Endothelial cell of umbilical vein (primary cell): ENCODE measurements at regions not wholly inside any gene's neighbourhood (a gene's known extent, or its start where the extent isn't known, plus 50 kb on each side); places are given as distances from the start of the nearest gene placed in this dataset.

Experiments
- CTCF ChIP-seq, 2 donors: IDR thresholded peaks; 1 replicate in 1 of 2; 2 replicates in 1 of 2; pipeline ENCODE4 v1.5.1; 2011; ENCODE audit warnings: low read length in 2 of 2, mild to moderate bottlenecking in 2 of 2, moderate library complexity in 2 of 2, control low read depth in 1 of 2, inconsistent platforms in 1 of 2, low read depth in 1 of 2; ENCODE audit not compliant: insufficient read depth in 1 of 2; ENCODE audit errors: extremely low read depth in 1 of 2
- JUN ChIP-seq: IDR thresholded peaks from 2 replicates; pipeline ENCODE4 v1.6.1; 2011; ENCODE audit warnings: borderline replicate concordance, low read depth; ENCODE audit not compliant: insufficient read length, insufficient read depth

GRCh38 chr11:116108161-116108560 lies 603.9 kb upstream of the CADM1 start:
- TF ChIP-seq CTCF (IDR thresholded peaks at IDR 0.05; ENCODE audit: extremely low read depth in 1 of 2, insufficient read depth in 1 of 2, low read depth in 1 of 2, low read length in 2 of 2) (no peak), JUN (no peak)
